Muscle of arm (tissue), 1 donor: ENCODE measurements at regions not wholly inside any gene's neighbourhood (a gene's known extent, or its start where the extent isn't known, plus 50 kb on each side); places are given as distances from the start of the nearest gene placed in this dataset.

Source experiments
- DNase-seq: peaks from one replicate; pipeline ENCODE4 v3.0.0-alpha.2; 2013

GRCh38 chr6:10048370-10049297 lies 366.2 kb downstream of the TFAP2A start:
- DNase-seq = no peak

GRCh38 chr6:10042280-10042679 lies 372.6 kb downstream of the TFAP2A start:
- DNase-seq = no peak

- no peak for DNase-seq
These were observed 381.5 kb downstream of the TFAP2A start for GRCh38 chr6:10033223-10033829.

- DNase-seq = no peak
These were observed 383.3 kb downstream of the TFAP2A start for GRCh38 chr6:10031617-10032016.

- DNase-seq = peak; percentile 1
These were observed 383.8 kb downstream of the TFAP2A start for GRCh38 chr6:10030942-10031537.

GRCh38 chr6:10028222-10028621 lies 386.7 kb downstream of the TFAP2A start:
- DNase-seq = no peak

- DNase-seq = no peak
These were observed 395.0 kb downstream of the TFAP2A start for GRCh38 chr6:10019851-10020250.

GRCh38 chr6:10014557-10014956 lies 400.3 kb downstream of the TFAP2A start:
- DNase-seq = peak; percentile 49

- DNase-seq = no peak
These were observed 414.3 kb downstream of the TFAP2A start for GRCh38 chr6:10000551-10000950.

- no peak for DNase-seq
These were observed 415.1 kb downstream of the TFAP2A start for GRCh38 chr6:9999796-10000195.

- DNase-seq = no peak
These were observed 428.6 kb downstream of the TFAP2A start for GRCh38 chr6:9986273-9986672.

- DNase-seq = no peak
These were observed 429.4 kb downstream of the TFAP2A start for GRCh38 chr6:9985481-9985880.

- no peak for DNase-seq
These were observed 430.3 kb downstream of the TFAP2A start for GRCh38 chr6:9984607-9985006.

GRCh38 chr6:9983168-9983567 lies 431.7 kb downstream of the TFAP2A start:
- DNase-seq = no peak

GRCh38 chr6:9982215-9982614 lies 432.7 kb downstream of the TFAP2A start:
- no peak for DNase-seq

- DNase-seq = no peak
These were observed 434.9 kb downstream of the TFAP2A start for GRCh38 chr6:9979996-9980395.

GRCh38 chr6:9978480-9978879 lies 436.4 kb downstream of the TFAP2A start:
- no peak for DNase-seq

GRCh38 chr6:9977411-9977810 lies 437.5 kb downstream of the TFAP2A start:
- no peak for DNase-seq

GRCh38 chr6:9961646-9962045 lies 453.2 kb downstream of the TFAP2A start:
- no peak for DNase-seq

GRCh38 chr6:9957215-9957759 lies 457.6 kb downstream of the TFAP2A start:
- DNase-seq = no peak

GRCh38 chr6:9948678-9949077 lies 466.2 kb downstream of the TFAP2A start:
- peak; percentile 32 for DNase-seq

GRCh38 chr6:9943986-9944385 lies 470.9 kb downstream of the TFAP2A start:
- DNase-seq = no peak

GRCh38 chr6:9943026-9943425 lies 471.8 kb downstream of the TFAP2A start:
- DNase-seq = no peak
